Keratinocyte (primary cell): ENCODE measurements at regions not wholly inside any gene's neighbourhood (a gene's known extent, or its start where the extent isn't known, plus 50 kb on each side); places are given as distances from the start of the nearest gene placed in this dataset.

Experiments used
- DNase-seq: peaks from one replicate; pipeline ENCODE4 v3.0.0-alpha.2; 2011; ENCODE audit warnings: low read depth, missing footprints, low spot score
- FAIRE-seq: peaks from 2 replicates; lab custom pipeline; 2011; peaks lifted over from hg19 to GRCh38; lab: Jason Lieb, UNC
- H2AFZ ChIP-seq: 2 replicates; pipeline ENCODE4 v1.6.0; 2012; ENCODE audit warnings: low read length, control low read depth, inconsistent platforms; ENCODE audit not compliant: control insufficient read depth
- H3K27ac ChIP-seq: 2 replicates; pipeline ENCODE4 v1.5.1; 2011; ENCODE audit warnings: low read length; ENCODE audit not compliant: control insufficient read depth, insufficient read depth
- H3K27me3 ChIP-seq: 3 replicates; pipeline ENCODE4 v1.6.0; 2011; ENCODE audit warnings: low read length; ENCODE audit not compliant: control insufficient read depth, insufficient read depth; ENCODE audit errors: extremely low read depth
- H3K36me3 ChIP-seq, 2 experiments: 2 replicates in 1 of 2; 3 replicates in 1 of 2; pipeline ENCODE4 v1.5.1; 2011; ENCODE audit warnings: low read length in 2 of 2, mild to moderate bottlenecking in 1 of 2; ENCODE audit not compliant: control insufficient read depth in 2 of 2, insufficient read depth in 2 of 2; ENCODE audit errors: extremely low read depth in 1 of 2
- H3K4me1 ChIP-seq: 3 replicates; pipeline ENCODE4 v1.5.1; 2011; ENCODE audit warnings: low read length; ENCODE audit not compliant: control insufficient read depth, insufficient read depth; ENCODE audit errors: extremely low read depth
- H3K4me2 ChIP-seq: 3 replicates; pipeline ENCODE4 v1.6.0; 2011; ENCODE audit warnings: low read depth, low read length; ENCODE audit not compliant: control insufficient read depth, insufficient read depth; ENCODE audit errors: extremely low read depth
- H3K4me3 ChIP-seq, 3 experiments: fragments of 200-600 bp in 1 of 3; sonication (generic) in 1 of 3; 2 replicates in 2 of 3; 3 replicates in 1 of 3; pipeline ENCODE4 v1.5.1; 2011 to 2016; ENCODE audit warnings: low read length in 3 of 3, mild to moderate bottlenecking in 3 of 3, control low read depth in 2 of 3, inconsistent platforms in 1 of 3, low read depth in 1 of 3, mixed read lengths in 1 of 3, mixed run types in 1 of 3, moderate library complexity in 1 of 3; ENCODE audit not compliant: control insufficient read depth in 2 of 3, insufficient read depth in 2 of 3; ENCODE audit errors: extremely low read depth in 1 of 3
- H3K79me2 ChIP-seq: 2 replicates; pipeline ENCODE4 v1.6.0; 2012; ENCODE audit warnings: low read length; ENCODE audit not compliant: control insufficient read depth, insufficient read depth
- H3K9ac ChIP-seq: 3 replicates; pipeline ENCODE4 v1.6.0; 2011; ENCODE audit warnings: low read length; ENCODE audit not compliant: control insufficient read depth, insufficient read depth; ENCODE audit errors: extremely low read depth
- H3K9me1 ChIP-seq: 3 replicates; pipeline ENCODE4 v1.6.0; 2011; ENCODE audit warnings: low read length; ENCODE audit not compliant: control insufficient read depth, insufficient read depth; ENCODE audit errors: extremely low read depth
- H3K9me3 ChIP-seq: 2 replicates; pipeline ENCODE4 v1.5.1; 2012; ENCODE audit warnings: low read depth, low read length; ENCODE audit not compliant: control insufficient read depth
- H4K20me1 ChIP-seq: 3 replicates; pipeline ENCODE4 v1.6.0; 2011; ENCODE audit warnings: low read length; ENCODE audit not compliant: control insufficient read depth, insufficient read depth; ENCODE audit errors: extremely low read depth
- CTCF ChIP-seq, 3 experiments: IDR thresholded peaks in 1 of 3; conservative IDR thresholded peaks in 1 of 3; optimal IDR thresholded peaks in 1 of 3; 2 replicates in 2 of 3; 3 replicates in 1 of 3; pipeline versions ENCODE3 to v1.5.1; 2011; ENCODE audit warnings: low read length in 3 of 3, mild to moderate bottlenecking in 3 of 3, moderate library complexity in 2 of 3, control low read depth in 1 of 3, inconsistent platforms in 1 of 3; ENCODE audit not compliant: insufficient read depth in 2 of 3; ENCODE audit errors: extremely low read depth in 1 of 3
- EZH2 ChIP-seq: IDR thresholded peaks from one replicate; pipeline ENCODE4 v1.6.1; 2012; ENCODE audit warnings: inconsistent platforms, mild to moderate bottlenecking, low read length, moderate library complexity
- dilution Hi-C: fragments of 300-500 bp; cut with MboI; formaldehyde crosslinking; loops from one replicate; pipeline ENCODE4 v1.7.0; 2020; ENCODE audit warnings: low sequenced_read_pairs; ENCODE audit not compliant: extremely low pct_ligation_motif_present

DNA sequence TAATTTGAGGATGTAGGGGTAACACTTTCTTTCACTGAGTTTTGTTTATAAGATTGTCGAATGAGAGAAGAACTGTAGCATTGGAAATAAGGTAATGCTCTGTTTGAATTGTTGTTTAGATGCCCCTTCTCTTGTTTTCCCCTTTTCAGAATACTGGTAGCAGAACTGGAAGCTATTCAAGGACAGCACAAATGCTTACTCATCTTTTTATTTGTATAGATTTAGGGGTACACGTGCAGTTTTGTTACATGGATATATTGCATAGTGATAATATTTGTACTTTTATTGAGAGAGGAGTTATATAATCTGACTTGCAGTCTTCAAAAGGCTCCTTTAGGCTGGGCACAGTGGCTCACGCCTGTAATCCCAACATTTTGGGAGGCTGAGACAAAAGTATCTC is 145.4 kb upstream of the HAND2 start:
- Histone ChIP-seq H3K27me3 (no peaks in the 10 kb centered on the region), H3K27ac (no peak overlapping the region), H3K4me3 (no peak overlapping the region), H3K4me2 (no peak overlapping the region), H3K9ac (no peak overlapping the region), H3K4me1 (no peaks in the 10 kb centered on the region), H3K9me1 (no peaks in the 10 kb centered on the region), H3K79me2 (no peaks in the 10 kb centered on the region), H2AFZ (no peak overlapping the region), H3K36me3 (no peaks in the 10 kb centered on the region), H3K9me3 (no peaks in the 10 kb centered on the region), H4K20me1 (no peaks in the 10 kb centered on the region)
- dilution Hi-C loops = no loop called here
- TF ChIP-seq CTCF (optimal IDR thresholded peaks at IDR 0.05 in 1 of 3, IDR thresholded peaks at IDR 0.05 in 1 of 3, conservative IDR thresholded peaks at IDR 0.05 in 1 of 3; ENCODE audit: extremely low read depth in 1 of 3, insufficient read depth in 2 of 3, low read length in 3 of 3) (no peak), EZH2 (no peak)
- no peak for FAIRE-seq
- DNase-seq = no peak

DNA sequence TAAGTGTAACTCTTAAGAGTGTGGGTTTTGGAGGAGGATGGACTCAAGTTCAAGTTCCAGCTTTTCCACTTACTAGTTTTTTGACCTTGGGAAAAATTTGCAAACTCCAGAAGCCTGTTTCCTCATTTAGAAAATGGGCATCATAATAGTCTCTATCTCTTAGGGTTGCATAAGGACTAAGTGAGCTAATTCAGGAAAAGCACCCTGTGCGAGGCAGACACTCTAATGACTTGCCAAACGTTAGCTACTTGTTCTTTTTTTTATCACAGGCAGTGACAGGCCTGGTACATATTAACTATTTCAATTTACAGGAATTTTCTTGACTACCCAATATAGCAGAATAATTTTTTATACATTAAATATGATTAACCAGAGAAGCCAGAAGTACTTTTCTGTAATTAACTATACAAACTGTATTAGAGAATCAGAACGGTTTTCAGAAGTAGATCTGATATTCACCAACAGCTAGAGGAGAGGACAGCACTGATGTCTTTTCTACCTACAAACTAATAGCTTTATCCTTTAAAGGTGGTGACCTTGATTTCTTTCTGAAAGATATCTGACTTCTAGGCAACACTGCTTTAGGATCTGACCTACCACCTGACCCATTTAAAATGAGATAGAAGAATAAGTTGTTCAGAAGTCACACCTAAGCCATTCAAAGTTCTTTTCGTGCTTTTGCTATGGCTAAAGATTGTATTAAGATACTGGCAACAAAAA is 139.6 kb upstream of the HAND2 start:
- FAIRE-seq (no peak), DNase-seq (no peak)
- Histone ChIP-seq H2AFZ (no peak overlapping the region), H3K79me2 (no peaks in the 10 kb centered on the region), H3K4me2 (no peak overlapping the region), H4K20me1 (no peaks in the 10 kb centered on the region), H3K4me3 (no peak overlapping the region), H3K36me3 (no peaks in the 10 kb centered on the region), H3K9me3 (no peaks in the 10 kb centered on the region), H3K9ac (no peak overlapping the region), H3K4me1 (no peaks in the 10 kb centered on the region), H3K27ac (no peak overlapping the region), H3K27me3 (no peaks in the 10 kb centered on the region), H3K9me1 (no peaks in the 10 kb centered on the region)
- dilution Hi-C loops = no loop called here
- TF ChIP-seq CTCF (optimal IDR thresholded peaks at IDR 0.05 in 1 of 3, IDR thresholded peaks at IDR 0.05 in 1 of 3, conservative IDR thresholded peaks at IDR 0.05 in 1 of 3; ENCODE audit: extremely low read depth in 1 of 3, insufficient read depth in 2 of 3, low read length in 3 of 3) = no peak
- TF ChIP-seq EZH2 = no peak
